Activated CD8-positive, alpha-beta memory T cell treated with anti-CD3 and anti-CD28 coated beads, Interleukin-2, amount 50 U/mL, for 1 hour (primary cell): ENCODE measurements at regions not wholly inside any gene's neighbourhood (a gene's known extent, or its start where the extent isn't known, plus 50 kb on each side); places are given as distances from the start of the nearest gene placed in this dataset.

Experiments
- DNase-seq: peaks from one replicate; pipeline ENCODE4 v3.0.0-alpha.2; 2020; ENCODE audit errors: extremely low read depth

DNA sequence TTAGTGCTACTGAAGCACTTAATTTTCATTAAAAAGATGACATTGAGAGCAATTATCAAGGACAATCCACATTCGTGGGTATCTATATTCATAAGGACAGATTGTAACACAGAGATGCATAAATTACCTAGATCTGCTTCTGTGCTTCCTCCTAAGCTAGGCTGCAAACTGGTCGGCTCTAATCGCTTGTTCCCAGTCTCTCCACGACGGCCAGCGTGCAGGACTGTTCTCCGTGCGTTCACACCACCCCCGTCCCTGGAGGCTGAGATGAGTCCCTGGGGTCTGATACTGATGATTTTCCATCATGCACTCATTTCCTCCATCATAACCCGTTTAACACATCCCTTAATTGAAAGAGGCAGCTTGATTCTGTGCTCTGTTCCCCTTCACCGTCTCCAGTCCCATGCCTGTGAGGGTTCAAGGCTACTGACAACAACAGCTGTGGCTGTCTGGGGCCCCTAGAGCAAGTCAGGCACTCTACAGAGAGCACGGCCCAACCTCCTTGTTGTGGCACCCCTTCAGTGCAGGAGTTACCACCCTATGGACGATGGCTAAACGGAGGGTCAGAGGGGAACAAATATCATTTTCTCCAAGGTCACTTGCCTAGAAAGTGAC, 469.6 kb downstream of the NPHP4 start:
- no peak for DNase-seq

DNA sequence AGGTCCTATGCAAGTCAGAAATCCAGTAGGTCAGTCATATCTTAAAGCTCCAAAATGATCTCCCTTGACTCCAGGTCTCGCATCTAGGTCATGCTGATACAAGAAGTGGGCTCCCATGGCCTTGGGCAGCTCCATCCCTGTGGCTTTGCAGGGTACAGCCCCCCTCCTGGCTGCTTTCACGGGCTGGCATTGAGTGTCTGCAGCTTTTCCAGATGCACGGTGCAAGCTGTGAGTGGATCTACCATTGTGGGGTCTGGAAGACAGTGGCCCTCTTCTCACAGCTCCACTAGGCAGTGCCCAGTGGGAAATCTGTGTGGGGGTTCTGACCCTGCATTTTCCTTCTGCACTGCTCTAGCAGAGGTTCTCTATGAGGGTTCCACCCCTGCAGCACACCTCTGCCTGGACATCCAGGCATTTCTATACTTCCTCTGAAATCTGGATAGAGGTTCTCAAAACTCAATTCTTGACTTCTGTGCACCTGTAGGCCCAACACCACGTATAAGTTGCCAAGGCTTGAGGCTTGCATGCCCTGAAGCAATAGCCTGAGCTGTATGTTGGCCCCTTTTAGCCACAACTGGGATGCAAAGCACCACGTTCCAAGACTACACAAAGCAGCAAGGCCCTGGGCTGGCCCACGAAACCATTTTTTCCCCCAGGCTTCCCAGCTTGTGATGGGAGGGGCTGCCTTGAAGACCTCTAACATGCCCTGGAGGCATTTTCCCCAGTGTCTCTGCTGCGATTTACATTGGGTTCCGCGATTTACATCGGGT, 472.7 kb downstream of the NPHP4 start:
- no peak for DNase-seq

DNA sequence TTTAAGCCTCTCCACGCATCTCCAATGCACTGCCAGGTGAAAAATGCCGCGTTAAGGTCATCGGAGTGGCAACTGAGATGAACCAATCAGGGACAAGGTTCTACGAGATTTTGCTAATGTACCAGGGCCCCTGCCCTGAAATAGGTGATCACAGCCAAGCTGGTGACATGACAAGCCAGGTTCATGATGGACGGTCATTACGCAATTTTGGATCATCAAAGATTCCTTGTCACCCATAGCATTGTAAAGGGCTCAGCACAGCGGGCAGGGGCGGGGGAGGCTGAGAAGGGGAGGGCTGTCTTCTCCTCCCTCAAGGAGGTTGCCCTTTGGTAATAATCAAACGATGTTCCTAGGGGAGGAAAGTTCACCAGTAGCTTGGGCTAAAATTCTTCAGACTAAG, 475.5 kb downstream of the NPHP4 start:
- no peak for DNase-seq

DNA sequence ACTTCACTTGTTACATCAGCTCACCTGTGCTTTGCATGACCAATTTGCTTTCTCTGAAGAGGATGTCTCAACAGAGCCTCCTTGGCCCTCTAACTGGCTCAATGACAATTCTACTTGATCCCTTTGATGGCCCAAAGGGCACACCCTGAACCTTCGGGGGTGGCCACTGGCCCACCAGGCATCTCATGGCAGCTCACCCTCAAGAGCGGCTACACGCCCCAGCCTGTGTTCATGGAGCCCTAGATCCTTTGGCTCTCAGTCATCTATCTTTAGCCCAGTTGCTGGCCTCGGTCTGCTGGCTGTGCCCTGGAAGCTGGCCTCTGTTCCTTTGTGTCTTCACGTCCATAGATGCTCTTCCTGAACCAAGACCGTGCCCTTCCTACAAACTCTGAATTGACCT, 476.7 kb downstream of the NPHP4 start:
- no peak for DNase-seq

DNA sequence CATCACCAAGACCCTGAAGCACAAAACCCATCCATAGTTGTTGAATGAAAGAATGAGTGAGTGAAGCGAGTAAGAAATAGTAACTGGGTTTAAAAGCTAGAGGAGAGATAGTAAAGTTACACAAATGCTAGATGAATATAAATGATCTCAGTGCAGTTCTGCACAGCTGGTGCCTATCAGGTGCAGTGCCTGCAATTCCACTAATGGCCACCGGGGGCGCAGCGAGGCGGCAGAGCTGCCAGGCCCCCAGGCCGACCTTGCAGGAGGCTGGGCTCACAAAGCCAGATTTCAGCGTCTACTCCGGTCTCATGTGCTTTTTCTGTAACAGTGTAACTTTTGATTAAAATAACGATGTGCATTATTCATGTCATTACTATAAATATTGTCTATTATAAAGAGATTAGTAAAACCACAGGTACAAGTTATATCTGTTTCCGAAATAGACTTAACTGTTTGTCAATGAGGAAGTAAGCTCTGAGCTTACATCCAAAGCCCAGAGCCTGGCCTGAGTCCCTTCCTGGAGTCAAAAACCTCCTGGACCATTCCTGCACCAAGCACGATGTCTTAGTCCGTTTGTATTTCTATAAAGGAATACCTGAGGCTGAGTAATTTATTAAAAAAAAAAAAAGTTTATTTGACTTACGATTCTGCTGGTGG, 477.6 kb downstream of the NPHP4 start:
- peak; percentile 25 for DNase-seq

DNA sequence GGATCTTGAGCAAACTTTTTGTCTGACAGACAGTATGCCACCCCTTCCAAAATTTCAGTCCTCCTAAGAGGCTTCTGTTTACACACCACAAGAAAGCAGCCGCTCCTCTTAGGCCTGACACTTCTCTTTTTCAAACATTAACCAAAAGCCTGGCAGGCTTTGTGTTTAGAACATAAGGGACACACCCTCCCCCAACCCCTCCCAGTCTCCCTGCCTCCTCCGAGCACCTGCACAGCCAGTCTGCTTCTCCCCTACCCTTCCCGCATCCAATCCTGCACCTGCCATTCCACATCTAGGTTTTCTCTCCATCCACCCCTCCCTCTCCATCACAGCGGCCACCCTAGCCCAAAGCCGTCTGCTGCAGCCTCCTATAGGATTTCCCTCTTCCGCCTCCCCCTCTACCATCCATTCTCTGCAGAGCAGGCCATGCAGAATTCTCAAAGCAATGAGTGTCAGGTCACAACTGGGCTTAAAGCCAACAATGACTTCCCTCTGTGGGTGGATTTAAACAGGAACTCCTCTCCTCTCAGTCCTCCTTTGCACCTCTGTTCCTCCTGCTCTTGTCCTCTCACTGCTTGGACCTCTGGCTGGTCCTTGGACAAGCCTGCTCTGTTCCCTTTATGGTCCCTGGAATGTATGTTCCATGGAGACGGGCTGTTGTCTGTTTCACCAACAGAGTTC, 478.2 kb downstream of the NPHP4 start:
- DNase-seq = no peak

DNA sequence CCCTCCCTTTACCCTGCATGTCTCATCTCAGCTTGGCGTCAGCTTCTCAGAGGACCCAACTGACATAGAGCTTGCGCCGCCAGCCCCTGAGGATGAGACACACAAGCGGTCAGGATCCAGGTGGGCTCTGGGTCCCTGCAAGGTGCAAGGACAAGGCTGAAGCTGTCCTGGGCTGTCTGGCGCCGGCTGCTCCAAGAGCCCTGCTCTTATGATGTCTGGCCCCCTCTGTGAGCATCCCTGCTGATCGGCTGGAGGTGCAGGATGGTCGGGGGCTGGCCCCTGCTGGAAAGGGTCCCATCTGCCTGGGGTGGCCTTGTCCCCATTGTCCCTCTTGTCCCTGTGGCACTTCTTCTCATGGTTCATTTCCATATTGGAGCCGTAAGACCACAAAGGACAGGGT, 479.0 kb downstream of the NPHP4 start:
- no peak for DNase-seq

DNA sequence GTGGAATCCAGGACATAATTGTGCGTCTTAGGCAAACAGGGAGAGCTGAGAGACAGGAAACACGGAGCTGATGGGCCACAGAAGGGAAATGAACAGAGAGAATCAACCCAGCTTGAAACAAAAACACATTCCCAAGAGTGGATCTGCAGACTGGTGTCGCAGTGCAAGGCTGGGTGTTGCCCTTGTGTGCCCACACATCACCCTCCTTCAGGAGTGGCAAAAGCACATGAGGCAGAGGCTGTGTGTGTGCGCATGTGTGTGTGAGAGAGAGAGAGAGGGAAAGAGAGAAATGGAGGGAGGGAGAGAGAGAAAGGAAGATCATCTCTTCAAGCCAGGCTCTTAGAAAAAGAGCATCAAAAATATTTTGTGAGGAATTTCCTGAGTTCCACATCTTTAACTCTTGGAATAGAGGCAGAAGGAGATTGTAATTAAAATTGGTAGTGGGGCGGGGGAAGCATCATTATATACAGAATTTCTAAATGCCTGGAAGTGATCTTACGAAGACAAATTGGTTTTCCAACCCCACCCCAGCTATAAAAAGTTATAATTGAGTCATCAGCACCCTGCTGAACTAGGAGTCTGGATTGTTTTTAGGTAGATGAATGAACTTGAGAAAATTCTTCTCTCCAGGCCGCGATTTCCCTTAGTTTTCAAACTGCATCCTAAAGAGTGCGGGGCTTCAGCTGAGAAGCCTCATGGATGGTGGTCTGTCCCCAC, 480.7 kb downstream of the NPHP4 start:
- no peak for DNase-seq

DNA sequence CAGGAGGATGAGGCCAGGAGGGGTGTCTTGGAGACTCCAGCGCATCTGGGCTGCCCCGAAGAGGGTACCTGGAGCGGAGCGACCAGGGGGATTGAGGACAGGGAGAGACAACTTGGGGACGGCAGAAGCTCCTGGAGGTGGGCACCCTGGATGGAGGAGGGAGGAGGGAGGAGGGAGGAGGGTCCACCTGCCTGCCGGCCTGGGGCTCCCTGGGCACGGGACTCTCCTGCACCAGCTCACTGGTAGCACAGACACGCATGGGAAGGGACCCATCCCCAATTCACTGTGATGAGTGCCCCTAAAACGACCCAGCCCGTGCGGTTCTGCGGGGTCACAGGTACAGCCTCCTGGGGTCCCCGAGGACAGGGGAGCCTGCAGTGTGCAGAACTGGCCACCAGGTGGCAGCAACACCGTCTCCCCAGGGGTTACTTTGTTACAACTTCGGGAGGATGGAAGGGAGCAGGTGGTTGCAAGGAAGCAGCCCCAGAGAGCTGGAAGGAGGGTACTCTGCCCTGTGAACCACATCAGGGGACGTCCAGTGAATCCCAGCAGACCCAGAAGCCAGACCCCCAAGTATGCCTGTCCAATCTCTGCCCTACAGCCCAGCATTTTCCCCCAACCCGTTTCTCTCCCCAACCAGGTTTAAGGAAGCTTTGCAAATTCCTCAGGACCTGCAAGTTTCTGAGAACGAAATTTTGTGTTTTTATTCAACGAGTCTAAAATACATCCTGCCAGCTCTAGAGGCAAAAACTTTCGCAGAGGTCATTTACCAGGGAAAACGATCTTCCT, 482.4 kb downstream of the NPHP4 start:
- DNase-seq = peak; percentile 12

DNA sequence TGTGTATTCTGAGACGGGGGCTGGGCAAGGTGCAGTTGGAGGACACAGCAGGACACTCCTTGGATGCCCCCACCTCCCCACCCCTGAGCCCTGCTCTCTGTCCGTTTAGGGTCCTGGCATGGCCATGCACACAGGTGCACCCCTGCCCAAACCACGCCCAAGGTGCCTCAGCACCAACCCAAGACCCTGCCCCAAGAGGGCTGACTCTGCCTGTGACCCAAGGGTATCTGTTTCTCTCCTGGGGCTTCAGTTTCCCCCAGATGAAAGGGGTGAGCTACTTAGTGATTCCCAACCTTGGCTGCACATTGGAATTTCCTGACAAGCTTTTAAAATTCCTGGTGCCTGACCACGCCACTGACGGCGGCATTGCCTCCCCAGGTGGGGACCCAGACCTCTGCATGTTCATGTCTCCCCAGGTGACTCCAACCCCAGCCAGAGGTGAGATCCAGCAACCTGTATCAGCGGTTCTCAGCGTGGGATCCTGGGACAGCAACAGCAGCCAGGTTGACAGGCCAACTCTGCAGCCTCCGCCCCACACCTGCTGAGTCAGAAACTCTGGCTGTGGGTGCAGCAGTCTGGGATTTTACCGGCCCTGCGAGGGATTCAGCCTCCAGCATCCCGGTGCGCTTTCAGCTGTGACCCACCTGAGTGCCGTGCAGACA, 483.4 kb downstream of the NPHP4 start:
- no peak for DNase-seq

DNA sequence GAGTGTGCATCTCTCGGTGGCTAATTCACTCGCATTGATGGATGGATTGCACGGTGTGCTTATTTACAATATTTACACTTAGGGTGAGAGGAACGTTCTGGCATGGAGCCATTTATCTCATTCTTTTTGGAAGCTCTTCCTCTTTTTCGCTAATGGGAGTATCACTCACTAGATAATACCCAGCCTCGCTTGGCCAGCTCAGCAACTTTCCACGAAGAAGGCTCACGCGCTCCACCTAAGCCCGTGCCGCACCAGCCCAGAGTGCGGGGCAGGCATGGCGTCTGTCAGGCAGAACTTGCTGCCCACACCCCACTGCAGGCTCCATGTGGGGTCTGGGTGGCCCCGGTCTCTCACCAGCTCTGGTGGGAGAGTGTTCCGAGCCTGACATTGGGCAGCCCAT, 484.9 kb downstream of the NPHP4 start:
- DNase-seq = no peak

DNA sequence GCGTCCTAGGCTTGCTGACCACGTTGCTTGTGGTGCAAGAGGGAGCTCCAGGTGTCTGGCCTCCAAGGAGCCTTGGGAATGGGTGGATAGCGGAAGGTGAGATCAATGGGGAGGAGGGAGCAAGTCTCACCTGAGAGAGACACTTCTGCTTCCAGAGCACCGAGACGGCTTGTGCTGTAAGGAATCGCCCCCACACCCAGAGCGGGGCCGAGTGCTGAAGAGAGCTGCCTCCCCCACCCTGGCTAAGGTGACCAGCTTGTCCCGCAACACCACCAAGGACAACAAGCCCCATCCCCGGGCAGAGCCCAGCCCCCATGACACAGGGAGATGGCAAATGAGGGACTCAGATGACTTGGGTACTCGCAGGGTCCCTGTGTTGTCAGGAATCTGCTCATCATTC, 485.6 kb downstream of the NPHP4 start:
- no peak for DNase-seq

DNA sequence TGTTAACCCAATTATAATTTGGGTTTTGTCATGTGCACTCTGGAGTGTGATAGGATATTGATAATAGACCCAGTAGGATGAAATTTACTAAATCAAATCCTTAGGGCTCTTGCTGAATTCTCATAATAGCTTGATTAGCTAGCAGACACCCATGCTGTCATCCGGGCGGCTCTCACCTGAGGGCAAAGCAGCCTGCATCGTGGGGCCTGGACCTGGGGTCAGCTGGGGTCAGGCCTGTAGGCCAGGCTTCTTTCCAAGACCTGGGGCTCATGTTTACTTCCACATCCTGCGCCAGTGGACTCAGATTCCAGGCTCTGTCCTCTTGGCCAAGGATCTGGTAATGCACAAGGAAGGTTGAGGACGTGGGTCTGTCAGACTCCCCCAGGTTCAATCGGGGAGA, 486.3 kb downstream of the NPHP4 start:
- no peak for DNase-seq

DNA sequence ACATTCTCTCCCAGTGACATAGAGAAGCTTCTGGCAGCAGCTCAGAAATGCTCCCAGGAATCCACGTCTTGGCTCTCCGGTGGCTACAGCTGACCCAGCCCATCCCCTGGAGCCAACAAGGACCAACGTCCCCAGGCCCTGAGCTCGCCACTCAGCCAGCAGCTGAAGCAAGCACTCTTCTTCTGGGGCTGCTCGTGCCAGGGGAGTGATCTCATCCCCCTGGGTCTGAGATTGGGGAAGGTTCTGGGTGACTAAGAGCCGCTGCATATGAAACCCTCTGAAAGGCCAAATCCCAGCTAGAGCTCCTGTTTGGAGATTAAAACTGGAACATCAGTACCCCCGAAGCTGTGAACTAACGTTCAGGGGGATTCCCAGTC, 487.9 kb downstream of the NPHP4 start:
- DNase-seq = no peak

DNA sequence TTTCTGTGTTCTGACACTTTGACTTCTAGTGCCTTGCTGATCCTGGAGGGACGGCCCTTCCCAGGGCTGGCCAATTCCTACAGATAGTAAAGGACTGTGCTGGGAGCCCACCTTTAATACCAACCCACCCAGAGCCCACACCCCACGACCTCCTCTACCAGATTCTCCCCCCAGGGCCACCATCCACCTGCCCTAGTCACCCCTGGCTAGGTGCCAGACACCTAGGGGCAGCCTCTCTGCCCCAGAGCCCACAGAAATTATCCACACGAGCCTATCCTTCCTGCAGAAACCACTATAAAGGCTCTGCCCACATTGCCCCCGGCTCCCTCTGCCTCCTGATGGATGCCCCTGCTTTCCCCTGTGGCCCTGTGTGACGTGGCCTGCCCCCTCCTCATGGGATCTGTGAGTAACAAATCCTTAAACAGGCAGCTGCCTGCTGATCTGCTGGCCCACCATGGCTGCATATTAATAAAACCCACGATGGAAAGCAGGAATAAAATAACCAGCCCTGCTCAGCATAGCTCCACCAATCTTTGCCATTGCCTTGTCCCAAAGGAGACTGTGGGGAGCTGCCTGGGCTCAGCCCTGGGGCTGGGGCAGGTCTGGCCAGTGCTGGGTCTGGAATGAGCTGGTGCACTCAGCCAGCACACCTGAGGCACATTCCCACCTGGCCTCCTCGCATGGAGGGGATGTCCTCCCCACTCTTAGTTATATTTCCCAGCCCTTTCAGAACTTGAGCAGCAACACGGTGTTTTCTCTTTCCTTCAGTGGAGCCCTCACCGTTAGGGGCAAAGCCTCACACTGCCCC, 488.5 kb downstream of the NPHP4 start:
- no peak for DNase-seq

DNA sequence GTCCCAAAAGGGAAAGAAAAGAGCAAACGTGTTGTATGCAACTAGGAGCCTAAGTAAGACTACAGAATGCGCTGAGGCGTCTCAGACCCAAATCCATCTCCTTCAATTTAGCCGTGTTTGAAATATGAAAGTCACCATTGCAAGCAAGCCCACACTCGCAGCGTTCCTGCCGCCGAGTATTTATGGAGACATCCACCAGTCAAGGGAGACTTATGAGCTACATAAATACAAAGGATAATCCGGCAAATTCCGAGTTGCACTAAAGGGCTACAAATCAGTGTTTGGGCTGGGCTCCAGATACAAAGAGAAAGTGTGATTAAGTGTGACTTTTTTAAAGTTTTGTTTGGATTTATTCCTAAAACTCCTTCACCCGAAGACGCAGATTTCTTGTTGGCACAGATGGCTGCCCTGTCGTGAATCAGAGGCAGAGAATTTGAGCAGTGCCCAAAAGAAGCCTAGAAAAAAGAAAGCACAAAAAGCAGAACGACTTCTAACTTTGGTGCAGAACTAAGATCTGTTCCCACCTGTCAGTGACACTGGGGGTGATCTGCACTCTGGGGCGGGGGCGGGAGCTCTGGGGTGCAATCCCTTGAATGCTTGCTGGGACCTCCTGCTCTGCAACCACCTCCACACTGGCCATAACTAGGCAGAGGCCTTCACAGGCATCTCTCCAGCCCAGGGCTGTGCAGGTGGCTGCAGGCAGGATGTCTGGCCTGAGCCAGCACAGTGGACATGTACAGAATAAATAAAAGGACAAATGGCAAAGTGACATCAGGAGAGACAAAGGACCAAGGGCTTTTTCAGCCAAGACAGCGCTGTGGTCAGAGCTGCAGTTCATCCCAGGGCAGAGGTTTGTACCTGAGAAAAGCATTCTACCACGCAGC, 489.7 kb downstream of the NPHP4 start:
- no peak for DNase-seq

DNA sequence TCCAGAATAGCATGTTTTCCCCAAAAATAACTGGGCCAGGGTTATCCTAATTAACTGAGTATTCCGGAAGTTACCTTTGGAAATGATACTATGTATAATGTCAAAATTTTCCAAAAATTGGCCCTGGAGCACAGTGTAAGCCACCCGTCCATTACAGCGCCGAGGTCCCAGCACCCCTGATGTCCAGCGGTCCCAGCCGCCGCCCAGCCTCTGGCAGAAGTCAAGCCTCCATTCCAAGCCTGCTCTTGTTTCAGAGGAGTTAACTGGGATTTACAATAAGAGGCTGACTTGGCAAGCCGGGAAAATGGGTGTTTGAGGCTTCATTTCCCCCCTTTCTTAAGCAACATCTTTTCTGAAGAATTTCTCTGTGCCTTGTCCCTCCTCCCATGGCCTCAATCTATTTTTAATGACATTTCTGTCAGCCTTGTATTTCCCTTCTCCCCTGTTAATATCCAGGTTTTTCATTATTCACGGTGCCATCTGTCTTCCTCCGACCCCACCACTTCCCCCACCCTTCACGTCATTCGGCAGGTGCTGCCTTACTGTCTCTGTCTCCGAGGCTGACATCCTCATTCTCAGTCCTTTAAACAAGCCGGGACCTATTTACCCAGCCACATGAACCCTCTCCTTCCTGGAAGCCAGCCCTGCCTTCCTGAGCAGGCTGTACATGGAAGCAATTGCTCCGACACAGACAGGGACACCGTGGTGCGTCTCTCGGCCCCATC, 490.9 kb downstream of the NPHP4 start:
- no peak for DNase-seq

DNA sequence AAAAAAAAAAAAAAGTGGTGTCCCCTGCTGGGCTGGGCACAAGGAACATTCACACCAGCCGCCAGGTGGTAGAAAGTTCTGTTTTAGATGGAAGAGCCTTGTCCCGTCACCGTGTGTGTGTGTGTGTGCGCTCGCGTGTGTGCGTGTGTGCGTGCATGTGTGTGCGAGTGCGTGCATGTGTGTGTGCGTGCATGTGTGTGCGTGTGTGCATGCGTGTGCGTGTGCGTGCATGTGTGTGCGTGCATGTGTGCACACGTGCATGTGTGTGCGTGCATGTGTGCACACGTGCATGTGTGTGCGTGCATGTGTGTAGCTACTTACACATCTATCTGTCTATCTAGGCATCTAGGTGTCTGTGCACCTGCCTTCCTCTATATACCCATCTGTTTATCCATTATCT, 491.7 kb downstream of the NPHP4 start:
- DNase-seq = no peak
